GM12865 (cell line): ENCODE measurements at regions not wholly inside any gene's neighbourhood (a gene's known extent, or its start where the extent isn't known, plus 50 kb on each side); places are given as distances from the start of the nearest gene placed in this dataset.

ENCODE experiments used
- DNase-seq: peaks from one replicate; pipeline ENCODE4 v3.0.0; 2010; ENCODE audit warnings: low read depth
- H3K4me3 ChIP-seq: 2 replicates; pipeline ENCODE4 v1.5.1; 2011; ENCODE audit warnings: mild to moderate bottlenecking, low read depth, low read length, control low read depth
- TF ChIP-seq, protein P1 (sequence below): IDR thresholded peaks from 2 replicates; pipeline ENCODE4 v1.5.1; 2011; ENCODE audit warnings: low read length, control low read depth, low read depth, inconsistent platforms; ENCODE audit not compliant: insufficient read depth; ENCODE audit errors: missing control alignments

DNA sequence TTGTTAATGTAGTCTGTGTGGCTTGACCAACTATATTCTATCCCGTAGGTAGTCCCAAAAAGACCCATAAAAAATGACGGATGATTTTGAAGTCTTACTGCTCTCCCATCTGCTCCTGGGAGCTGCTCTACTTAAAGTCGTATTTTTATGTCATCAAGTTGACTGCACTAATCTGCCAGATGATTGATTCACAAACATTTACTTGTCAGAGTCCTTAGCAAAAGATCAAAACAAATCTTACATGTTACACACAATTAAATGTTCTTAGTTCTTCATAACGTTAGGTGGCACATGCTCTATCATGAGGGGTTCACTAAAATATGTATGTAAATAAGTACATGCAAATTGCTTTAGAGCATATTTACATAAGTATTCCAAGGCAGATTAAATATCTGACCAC lies 498.3 kb upstream of the LRRTM4 start:
- TF ChIP-seq, protein P1, sequence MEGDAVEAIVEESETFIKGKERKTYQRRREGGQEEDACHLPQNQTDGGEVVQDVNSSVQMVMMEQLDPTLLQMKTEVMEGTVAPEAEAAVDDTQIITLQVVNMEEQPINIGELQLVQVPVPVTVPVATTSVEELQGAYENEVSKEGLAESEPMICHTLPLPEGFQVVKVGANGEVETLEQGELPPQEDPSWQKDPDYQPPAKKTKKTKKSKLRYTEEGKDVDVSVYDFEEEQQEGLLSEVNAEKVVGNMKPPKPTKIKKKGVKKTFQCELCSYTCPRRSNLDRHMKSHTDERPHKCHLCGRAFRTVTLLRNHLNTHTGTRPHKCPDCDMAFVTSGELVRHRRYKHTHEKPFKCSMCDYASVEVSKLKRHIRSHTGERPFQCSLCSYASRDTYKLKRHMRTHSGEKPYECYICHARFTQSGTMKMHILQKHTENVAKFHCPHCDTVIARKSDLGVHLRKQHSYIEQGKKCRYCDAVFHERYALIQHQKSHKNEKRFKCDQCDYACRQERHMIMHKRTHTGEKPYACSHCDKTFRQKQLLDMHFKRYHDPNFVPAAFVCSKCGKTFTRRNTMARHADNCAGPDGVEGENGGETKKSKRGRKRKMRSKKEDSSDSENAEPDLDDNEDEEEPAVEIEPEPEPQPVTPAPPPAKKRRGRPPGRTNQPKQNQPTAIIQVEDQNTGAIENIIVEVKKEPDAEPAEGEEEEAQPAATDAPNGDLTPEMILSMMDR: no peak
- H3K4me3 ChIP-seq: no peak overlapping the region

DNA sequence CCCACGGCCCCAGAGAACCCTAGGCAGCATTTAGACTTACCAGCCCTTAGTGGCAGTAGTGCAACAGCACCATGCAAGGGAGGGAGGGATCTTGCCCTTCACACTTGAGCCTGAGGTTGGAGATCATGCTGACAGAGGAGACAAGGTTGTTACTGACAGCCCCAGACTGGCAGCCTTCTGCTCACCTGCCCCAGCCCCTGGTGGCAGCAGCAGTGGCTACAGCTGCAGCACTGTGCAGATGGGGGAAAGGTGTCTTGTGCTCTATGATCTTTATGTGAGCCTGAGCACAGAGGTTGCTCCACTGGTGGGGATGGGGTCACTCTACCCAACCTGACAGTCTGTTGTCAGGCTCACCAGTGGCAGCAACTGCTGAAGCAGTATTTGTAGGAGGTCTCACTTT lies 501.2 kb upstream of the LRRTM4 start:
- no peak for DNase-seq
- TF ChIP-seq, protein P1: no peak
- no peak overlapping the region for H3K4me3 ChIP-seq

More for the DNA sequence above, 498.3 kb upstream of the LRRTM4 start:
- DNase-seq: no peak

DNA sequence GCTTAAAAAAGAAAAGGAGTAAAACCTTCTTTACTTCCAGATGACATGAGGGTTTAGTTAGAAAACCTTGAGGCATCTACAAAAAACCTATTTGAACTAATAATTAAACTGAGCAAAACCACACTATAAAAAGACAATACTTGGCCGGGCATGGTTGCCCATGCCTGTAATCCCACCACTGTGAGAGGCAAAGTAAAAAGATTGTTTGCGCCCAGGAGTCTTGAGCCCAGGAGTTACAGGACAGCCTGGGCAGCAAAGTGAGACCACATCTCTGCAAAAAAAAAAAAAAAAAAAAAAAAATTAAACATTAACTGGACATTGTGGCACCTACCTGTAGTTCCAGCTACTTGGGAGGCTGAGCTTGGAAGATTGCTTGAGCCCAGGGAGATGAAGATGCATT lies 502.8 kb upstream of the LRRTM4 start:
- TF ChIP-seq, protein P1: no peak
- DNase-seq: no peak
- H3K4me3 ChIP-seq: no peak overlapping the region

DNA sequence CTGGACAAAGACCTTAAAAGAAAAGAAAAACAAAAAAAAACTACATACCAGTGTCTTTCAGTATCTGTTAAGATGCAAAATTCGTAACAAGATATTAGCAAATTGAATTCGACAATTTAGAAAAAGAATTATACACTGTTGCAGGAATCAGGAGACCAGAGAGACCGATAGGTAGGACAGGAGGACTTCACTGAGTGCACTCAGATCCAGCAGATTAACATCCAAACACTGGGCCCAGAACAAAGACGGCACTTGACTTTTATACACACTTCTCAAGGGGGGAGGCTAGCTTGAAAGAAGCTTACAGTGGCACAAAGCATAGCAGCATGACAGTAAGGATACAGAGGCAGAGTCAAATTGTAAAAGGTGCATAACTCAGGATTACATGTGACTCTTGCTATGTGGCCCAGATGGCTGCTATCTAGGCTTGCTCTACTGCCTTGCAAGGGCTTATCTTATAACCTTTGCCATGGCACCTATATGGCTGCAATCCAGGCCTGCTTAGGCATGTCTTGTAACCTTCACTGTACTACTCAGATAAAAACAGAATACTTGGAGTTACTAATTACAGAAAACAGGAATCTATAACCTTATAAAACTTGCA lies 507.3 kb upstream of the LRRTM4 start:
- no peak for DNase-seq
- TF ChIP-seq, protein P1: no peak
- no peak overlapping the region for H3K4me3 ChIP-seq

DNA sequence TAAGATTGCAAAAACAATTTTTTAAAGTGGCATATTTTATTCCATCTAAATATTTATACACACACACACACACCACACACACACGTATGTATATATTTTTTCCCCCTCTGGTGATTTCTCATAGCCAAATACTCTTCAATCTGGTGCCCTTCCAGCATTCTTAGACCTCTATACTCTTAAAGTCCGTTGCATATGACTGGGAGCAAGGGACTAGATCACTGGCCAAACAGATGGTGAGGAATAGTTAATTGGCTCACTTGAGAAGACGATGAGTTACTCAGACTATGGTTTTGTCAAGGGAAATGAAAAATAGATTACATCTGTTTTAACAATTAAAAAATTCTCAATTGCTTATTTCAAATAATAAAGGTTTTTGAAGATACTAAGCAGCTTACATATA lies 512.5 kb upstream of the LRRTM4 start:
- no peak for DNase-seq
- TF ChIP-seq, protein P1: no peak
- no peak overlapping the region for H3K4me3 ChIP-seq

DNA sequence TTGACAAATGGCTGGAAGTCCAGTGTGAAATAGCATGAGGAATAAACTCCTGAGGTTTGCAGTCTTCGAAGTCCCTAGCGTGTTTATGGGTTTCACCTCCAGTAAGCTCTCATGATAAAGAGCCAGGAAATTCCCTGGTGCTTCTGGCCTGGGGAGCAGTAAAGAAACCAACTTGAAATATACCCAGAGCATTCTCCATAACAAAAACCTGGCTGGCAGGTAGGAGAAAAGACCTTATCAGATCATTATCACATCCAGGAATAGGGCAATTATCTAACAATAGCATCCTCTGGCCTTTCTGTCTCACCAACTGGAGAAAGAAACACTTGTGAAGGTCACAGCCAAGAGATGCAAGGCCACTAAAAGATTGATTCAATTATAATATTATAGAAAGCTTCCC lies 513.6 kb upstream of the LRRTM4 start:
- TF ChIP-seq, protein P1: no peak
- DNase-seq: no peak
- no peak overlapping the region for H3K4me3 ChIP-seq

DNA sequence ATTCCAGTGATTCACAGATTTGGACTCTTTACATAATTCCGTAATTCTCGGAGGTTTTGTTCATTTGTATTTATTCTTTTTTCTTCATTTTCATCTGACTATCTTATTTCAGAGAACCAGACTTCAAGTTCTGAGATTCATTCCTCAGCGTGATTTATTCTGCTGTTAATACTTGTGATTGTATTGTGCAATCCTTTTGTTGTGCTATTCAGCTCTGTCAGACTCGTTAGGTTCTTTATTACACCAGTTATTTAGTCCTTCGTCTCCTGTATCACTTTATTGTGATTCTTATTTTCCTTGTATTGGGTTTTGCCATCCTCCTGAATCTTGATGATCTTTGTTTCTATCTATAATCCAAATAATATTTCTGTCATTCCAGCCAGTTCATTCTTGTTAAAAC lies 529.3 kb upstream of the LRRTM4 start:
- no peak for DNase-seq
- no peak overlapping the region for H3K4me3 ChIP-seq
- TF ChIP-seq, protein P1: no peak
